H1 (cell line): ENCODE measurements at regions not wholly inside any gene's neighbourhood (a gene's known extent, or its start where the extent isn't known, plus 50 kb on each side); places are given as distances from the start of the nearest gene placed in this dataset.

Experiments used
- CTCF ChIA-PET: fragments of 300-600 bp; sonication (Branson Sonifier 250); formaldehyde crosslinking; loops from one replicate; lab custom pipeline; 2021; ENCODE audit not compliant: partially characterized antibody; lab: Charles Lee
- POLR2A ChIA-PET: fragments of 300-600 bp; sonication (Branson Sonifier 250); formaldehyde crosslinking; loops from one replicate; lab custom pipeline; 2021; ENCODE audit warnings: inconsistent platforms; ENCODE audit not compliant: partially characterized antibody; lab: Charles Lee
- DNase-seq, 2 experiments: peaks; one replicate each; pipeline versions ENCODE4 v3.0.0 to v3.0.0-alpha.2; 2010 to 2022; ENCODE audit warnings: low spot score in 2 of 2, low read depth in 1 of 2, mixed read lengths in 1 of 2
- FAIRE-seq: peaks from 2 replicates; lab custom pipeline; 2011; peaks lifted over from hg19 to GRCh38; lab: Jason Lieb, UNC
- H2AFZ ChIP-seq: 2 replicates; pipeline ENCODE4 v1.8.1; 2012; ENCODE audit warnings: low read length, inconsistent platforms
- H2AK5ac ChIP-seq: 2 replicates; pipeline ENCODE4 v1.6.1; 2013; ENCODE audit warnings: low read depth, low read length
- H2BK120ac ChIP-seq: replicated peaks from 2 replicates; pipeline ENCODE3; 2013; ENCODE audit warnings: low read depth, low read length, inconsistent platforms
- H2BK12ac ChIP-seq: 2 replicates; pipeline ENCODE4 v1.6.1; 2013; ENCODE audit warnings: low read depth, low read length
- H2BK15ac ChIP-seq: 2 replicates; pipeline ENCODE4 v1.6.1; 2013; ENCODE audit warnings: low read length
- H2BK20ac ChIP-seq: 2 replicates; pipeline ENCODE4 v1.6.1; 2013; ENCODE audit warnings: low read length
- H2BK5ac ChIP-seq: 2 replicates; pipeline ENCODE4 v1.6.1; 2013; ENCODE audit warnings: low read depth, low read length
- H3K14ac ChIP-seq: 2 replicates; pipeline ENCODE4 v1.6.1; 2013; ENCODE audit warnings: inconsistent platforms; ENCODE audit not compliant: insufficient read length
- H3K18ac ChIP-seq: 2 replicates; pipeline ENCODE4 v1.6.1; 2013; ENCODE audit warnings: low read length; ENCODE audit errors: extremely low read depth
- H3K23ac ChIP-seq: 2 replicates; pipeline ENCODE4 v1.6.1; 2013; ENCODE audit warnings: inconsistent platforms; ENCODE audit not compliant: insufficient read length
- H3K23me2 ChIP-seq: 2 replicates; pipeline ENCODE4 v1.6.1; 2013; ENCODE audit warnings: low read depth, low read length
- H3K27ac ChIP-seq: 2 replicates; pipeline ENCODE4 v1.6.1; 2011; ENCODE audit warnings: low read depth, low read length, inconsistent platforms
- H3K27me3 ChIP-seq, 4 experiments: replicated peaks in 1 of 4; 1 replicate in 1 of 4; 2 replicates in 3 of 4; pipeline versions ENCODE4 v1.6.1 to v1.8.1; 2011 to 2013; ENCODE audit warnings: low read length in 3 of 4, mild to moderate bottlenecking in 3 of 4, inconsistent platforms in 2 of 4, mixed read lengths in 2 of 4, moderate library complexity in 1 of 4; ENCODE audit not compliant: control insufficient read depth in 3 of 4, insufficient read depth in 3 of 4; ENCODE audit errors: extremely low read depth in 1 of 4
- H3K36me3 ChIP-seq, 4 experiments: 2 replicates each; pipeline versions ENCODE4 v1.6.1 to v1.8.1; 2011 to 2013; ENCODE audit warnings: mild to moderate bottlenecking in 4 of 4, low read length in 3 of 4, moderate library complexity in 2 of 4, control low read depth in 1 of 4, inconsistent platforms in 1 of 4; ENCODE audit not compliant: insufficient read depth in 4 of 4, control insufficient read depth in 2 of 4
- H3K4ac ChIP-seq: replicated peaks from 2 replicates; pipeline ENCODE3; 2013; ENCODE audit warnings: low read length, low read depth, mixed read lengths, inconsistent platforms; ENCODE audit not compliant: insufficient read length
- H3K4me1 ChIP-seq, 4 experiments: replicated peaks in 1 of 4; 1 replicate in 1 of 4; 2 replicates in 3 of 4; pipeline versions ENCODE4 v1.6.1 to v1.8.1; 2011 to 2013; ENCODE audit warnings: low read length in 3 of 4, inconsistent platforms in 2 of 4, mixed read lengths in 1 of 4; ENCODE audit not compliant: insufficient read depth in 4 of 4, control insufficient read depth in 3 of 4
- H3K4me2 ChIP-seq, 2 experiments: 2 replicates each; pipeline versions ENCODE4 v1.6.1 to v1.8.1; 2011 to 2013; ENCODE audit warnings: low read depth in 2 of 2, low read length in 2 of 2, control low read depth in 1 of 2, inconsistent platforms in 1 of 2, mild to moderate bottlenecking in 1 of 2; ENCODE audit not compliant: insufficient read depth in 1 of 2
- H3K4me3 ChIP-seq, 4 experiments: fragments of 200-600, 300-600 bp in 1 of 4; sonication (generic), shearing (Covaris generic), sonication (Bioruptor Twin) in 1 of 4; 2 replicates each; pipeline versions ENCODE4 v1.5.1 to v1.8.1; 2011 to 2016; ENCODE audit warnings: low read length in 4 of 4, low read depth in 3 of 4, control low read depth in 2 of 4, inconsistent platforms in 2 of 4, mild to moderate bottlenecking in 2 of 4, mixed read lengths in 1 of 4, moderate library complexity in 1 of 4; ENCODE audit not compliant: insufficient read depth in 2 of 4; ENCODE audit errors: extremely low read depth in 1 of 4
- H3K56ac ChIP-seq: replicated peaks from 2 replicates; pipeline ENCODE3; 2013; ENCODE audit warnings: low read depth, mild to moderate bottlenecking, mixed read lengths, low read length, inconsistent platforms; ENCODE audit not compliant: insufficient read length
- H3K79me1 ChIP-seq: 2 replicates; pipeline ENCODE4 v1.6.1; 2013; ENCODE audit warnings: low read depth, low read length, control low read depth
- H3K79me2 ChIP-seq, 2 experiments: 2 replicates each; pipeline versions ENCODE4 v1.6.1 to v1.8.1; 2012 to 2013; ENCODE audit warnings: low read length in 2 of 2, mild to moderate bottlenecking in 2 of 2, inconsistent platforms in 1 of 2; ENCODE audit not compliant: insufficient read depth in 2 of 2, control insufficient read depth in 1 of 2
- H3K9ac ChIP-seq, 4 experiments: replicated peaks in 1 of 4; 1 replicate in 1 of 4; 2 replicates in 3 of 4; pipeline versions ENCODE4 v1.6.1 to v1.8.1; 2011 to 2013; ENCODE audit warnings: low read depth in 3 of 4, low read length in 3 of 4, control low read depth in 2 of 4, mild to moderate bottlenecking in 2 of 4, moderate library complexity in 2 of 4, inconsistent platforms in 1 of 4; ENCODE audit errors: extremely low read depth in 1 of 4
- H3K9me3 ChIP-seq, 2 experiments: 2 replicates each; pipeline versions ENCODE4 v1.6.1 to v1.8.1; 2012 to 2013; ENCODE audit warnings: mild to moderate bottlenecking in 2 of 2, moderate library complexity in 2 of 2, control low read depth in 1 of 2, inconsistent platforms in 1 of 2, low read depth in 1 of 2, low read length in 1 of 2, mixed read lengths in 1 of 2; ENCODE audit not compliant: insufficient read depth in 2 of 2
- H4K20me1 ChIP-seq, 2 experiments: replicated peaks in 1 of 2; 2 replicates each; pipeline versions ENCODE3 to v1.8.1; 2011 to 2013; ENCODE audit warnings: inconsistent platforms in 2 of 2, low read length in 2 of 2, mild to moderate bottlenecking in 1 of 2; ENCODE audit not compliant: insufficient read depth in 2 of 2, control insufficient read depth in 1 of 2
- H4K5ac ChIP-seq: 2 replicates; pipeline ENCODE4 v1.6.1; 2013; ENCODE audit warnings: low read length, low read depth, mixed read lengths, inconsistent platforms; ENCODE audit not compliant: insufficient read length
- H4K8ac ChIP-seq: 2 replicates; pipeline ENCODE4 v1.8.0; 2013; ENCODE audit warnings: mild to moderate bottlenecking, moderate library complexity, low read length, inconsistent platforms; ENCODE audit not compliant: insufficient read depth; ENCODE audit errors: extremely low read depth
- H4K91ac ChIP-seq: replicated peaks from 2 replicates; pipeline ENCODE3; 2013; ENCODE audit warnings: low read length, mixed read lengths, inconsistent platforms; ENCODE audit not compliant: insufficient read length
- KDM5A ChIP-seq: fragments of 200-600 bp; IDR thresholded peaks from 2 replicates; pipeline ENCODE4 v1.7.1; 2012; ENCODE audit warnings: mild to moderate bottlenecking, low read length, inconsistent platforms, mixed read lengths
- SP1 ChIP-seq: IDR thresholded peaks from 2 replicates; pipeline ENCODE4 v1.6.1; 2011; ENCODE audit warnings: low read depth, low read length
- WGBS, 2 experiments: shearing (Covaris generic) in 1 of 2; methylation state at CpG; one replicate each; pipeline versions ENCODE4 v1.1.6 to v1.1.7; 2013 to 2015; ENCODE audit warnings: low lambda C conversion rate in 2 of 2, mixed read lengths in 2 of 2, inconsistent platforms in 1 of 2, low coverage in 1 of 2, missing lambda C conversion rate in 1 of 2; ENCODE audit not compliant: insufficient replicate concordance in 2 of 2, insufficient coverage in 1 of 2, insufficient read length in 1 of 2; ENCODE audit errors: extremely low coverage in 1 of 2, missing lambda C conversion rate in 1 of 2; 5-methylcytosine and 5-hydroxymethylcytosine counted together

DNA sequence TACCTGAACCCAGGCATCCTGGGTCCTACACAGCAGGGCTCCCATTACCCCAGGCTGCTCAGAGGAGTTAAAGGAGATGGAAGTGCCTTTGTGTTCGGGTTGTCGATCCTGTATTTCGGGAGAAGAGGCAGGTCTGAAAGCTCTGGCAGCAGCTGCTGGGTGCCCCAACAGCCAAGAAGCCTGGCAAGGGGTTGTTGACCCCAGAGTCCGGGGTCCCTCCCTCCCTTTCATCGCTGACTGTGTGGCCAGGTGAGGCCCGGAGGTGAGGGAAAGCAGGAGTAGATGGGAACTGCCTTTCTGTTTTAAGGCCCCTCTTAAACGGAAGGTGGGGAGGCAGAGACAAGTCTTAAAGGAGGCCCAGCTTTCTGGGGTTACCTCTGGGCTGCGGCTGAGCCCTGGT lies 106.0 kb upstream of the SYT13 start:
- Histone ChIP-seq H3K27ac (no peak overlapping the region), H2BK15ac (no peak overlapping the region), H3K23me2 (peaks cover 2% of the 10 kb centered on the region; the same call in 1 of the 2 replicates), H4K5ac (no peak overlapping the region), H3K56ac (no peak overlapping the region), H3K18ac (no peak overlapping the region), H3K14ac (no peak overlapping the region), H3K79me2 (no peaks in the 10 kb centered on the region), H3K4ac (no peak overlapping the region), H2BK12ac (no peak overlapping the region), H3K9me3 (no peaks in the 10 kb centered on the region), H3K23ac (no peak overlapping the region), H3K4me1 (peaks cover 0 to 3% (median 0%) of the 10 kb centered on the region in 4 experiments; a peak in 1 of 7 replicates), H2AFZ (no peak overlapping the region), H3K4me2 (no peak overlapping the region), H4K8ac (no peak overlapping the region), H4K91ac (no peak overlapping the region), H2AK5ac (no peak overlapping the region), H2BK5ac (no peak overlapping the region), H2BK120ac (no peak overlapping the region), H2BK20ac (no peak overlapping the region), H3K36me3 (no peaks in the 10 kb centered on the region), H4K20me1 (no peaks in the 10 kb centered on the region), H3K9ac (no peak overlapping the region), H3K27me3 (no peaks in the 10 kb centered on the region; a peak in 1 of 7 replicates), H3K79me1 (no peaks in the 10 kb centered on the region), H3K4me3 (no peak overlapping the region)
- FAIRE-seq (no peak), DNase-seq (no peak)
- TF ChIP-seq KDM5A: no peak
- TF ChIP-seq SP1: no peak
- 90% methylated on average over 8 of the region's 8 CpGs; no CpG with 5 or more reads in 1 of the 2 experiments for WGBS, 2 experiments
- CTCF ChIA-PET: interaction anchor here (0.7 to 2.9 kb wide), 4 partner anchors 13 to 379 kb away, joined by 4 to 14 read pairs (median 6); no protein-coding TSS in a partner anchor
- POLR2A ChIA-PET: interaction anchor here (1.2 kb wide), 1 partner anchor 228 kb away, joined by 3 read pairs; no protein-coding TSS in a partner anchor
